ENCODE measurements at regions not wholly inside any gene's neighbourhood (a gene's known extent, or its start where the extent isn't known, plus 50 kb on each side); places are given as distances from the start of the nearest gene placed in this dataset.

DNA sequence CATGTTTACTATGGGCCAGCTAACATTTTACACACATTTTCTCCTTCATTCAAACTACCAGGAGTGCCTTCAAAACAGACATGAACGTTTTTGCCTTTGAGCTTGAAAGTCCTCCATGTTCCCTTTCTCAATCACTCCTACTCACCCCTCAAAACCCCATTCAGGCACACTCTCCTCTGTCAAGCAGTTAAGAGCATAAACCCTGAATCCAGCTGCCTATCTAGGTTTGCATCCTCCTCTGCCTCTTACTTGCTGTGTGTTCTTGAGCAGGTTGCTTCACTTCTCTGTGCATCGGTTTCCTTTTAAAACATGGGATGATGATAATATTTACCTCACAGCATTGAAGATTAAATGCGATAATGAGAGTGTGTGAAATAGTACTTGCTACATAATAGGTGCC lies 215.3 kb downstream of the HAPSTR1 start:
- Histone ChIP-seq H3K4me1 (peaks cover 0 to 11% (median 2%) of the 10 kb centered on the region in 4 donors), H3K27me3 (no peaks in the 10 kb centered on the region), H3K4me3 (no peak overlapping the region), H3K36me3 (no peaks in the 10 kb centered on the region), H3K9me3 (no peaks in the 10 kb centered on the region), H3K27ac (no peak overlapping the region)
- TF ChIP-seq POLR2A (IDR thresholded peaks at IDR 0.05) (no peak), POLR2AphosphoS5 (IDR thresholded peaks at IDR 0.05) (no peak), EP300 (IDR thresholded peaks at IDR 0.05) (no peak)
- TF ChIP-seq, protein P1, sequence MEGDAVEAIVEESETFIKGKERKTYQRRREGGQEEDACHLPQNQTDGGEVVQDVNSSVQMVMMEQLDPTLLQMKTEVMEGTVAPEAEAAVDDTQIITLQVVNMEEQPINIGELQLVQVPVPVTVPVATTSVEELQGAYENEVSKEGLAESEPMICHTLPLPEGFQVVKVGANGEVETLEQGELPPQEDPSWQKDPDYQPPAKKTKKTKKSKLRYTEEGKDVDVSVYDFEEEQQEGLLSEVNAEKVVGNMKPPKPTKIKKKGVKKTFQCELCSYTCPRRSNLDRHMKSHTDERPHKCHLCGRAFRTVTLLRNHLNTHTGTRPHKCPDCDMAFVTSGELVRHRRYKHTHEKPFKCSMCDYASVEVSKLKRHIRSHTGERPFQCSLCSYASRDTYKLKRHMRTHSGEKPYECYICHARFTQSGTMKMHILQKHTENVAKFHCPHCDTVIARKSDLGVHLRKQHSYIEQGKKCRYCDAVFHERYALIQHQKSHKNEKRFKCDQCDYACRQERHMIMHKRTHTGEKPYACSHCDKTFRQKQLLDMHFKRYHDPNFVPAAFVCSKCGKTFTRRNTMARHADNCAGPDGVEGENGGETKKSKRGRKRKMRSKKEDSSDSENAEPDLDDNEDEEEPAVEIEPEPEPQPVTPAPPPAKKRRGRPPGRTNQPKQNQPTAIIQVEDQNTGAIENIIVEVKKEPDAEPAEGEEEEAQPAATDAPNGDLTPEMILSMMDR (IDR thresholded peaks at IDR 0.05) = no peak
- 76 to 78% methylated on average over 3 of the region's 3 CpGs for whole genome bisulfite sequencing, 2 donors
- intact Hi-C loops (cut with DNase I) = no loop called here
- no peak for DNase-seq

DNA sequence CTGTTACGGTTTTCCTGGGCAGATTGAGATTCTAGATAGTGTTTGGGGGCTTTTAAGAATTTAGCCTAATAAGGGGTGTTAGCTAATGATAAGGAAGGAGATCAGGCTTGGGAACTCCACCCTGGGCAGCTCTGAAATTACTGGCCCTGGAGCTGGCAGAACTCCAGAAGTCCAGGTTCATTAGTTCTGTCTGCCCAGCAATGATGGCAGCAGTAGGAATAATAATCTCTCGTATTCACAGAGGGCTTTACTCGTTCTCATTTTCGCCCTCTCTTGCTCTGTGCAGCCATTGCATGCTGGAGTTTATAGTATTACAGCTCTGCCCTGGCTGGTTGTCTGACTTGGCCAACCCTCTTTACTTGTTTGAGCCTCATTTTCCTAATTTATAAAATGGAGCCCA lies 216.0 kb downstream of the HAPSTR1 start:
- peaks cover 0 to 11% (median 2%) of the 10 kb centered on the region in 4 donors for H3K4me1 ChIP-seq
- TF ChIP-seq EP300 (IDR thresholded peaks at IDR 0.05) (no peak), POLR2AphosphoS5 (IDR thresholded peaks at IDR 0.05) (no peak)
- TF ChIP-seq, protein P1 (IDR thresholded peaks at IDR 0.05) = no peak
- WGBS, 2 donors = 41 to 58% methylated on average over 4 of the region's 4 CpGs
- H3K9me3 ChIP-seq = no peaks in the 10 kb centered on the region
- intact Hi-C loops (cut with DNase I) = no loop called here
- H3K4me3 ChIP-seq = no peak overlapping the region
- H3K27me3 ChIP-seq = no peaks in the 10 kb centered on the region
- H3K27ac ChIP-seq = no peak overlapping the region
- H3K36me3 ChIP-seq = no peaks in the 10 kb centered on the region
- DNase-seq = no peak

DNA sequence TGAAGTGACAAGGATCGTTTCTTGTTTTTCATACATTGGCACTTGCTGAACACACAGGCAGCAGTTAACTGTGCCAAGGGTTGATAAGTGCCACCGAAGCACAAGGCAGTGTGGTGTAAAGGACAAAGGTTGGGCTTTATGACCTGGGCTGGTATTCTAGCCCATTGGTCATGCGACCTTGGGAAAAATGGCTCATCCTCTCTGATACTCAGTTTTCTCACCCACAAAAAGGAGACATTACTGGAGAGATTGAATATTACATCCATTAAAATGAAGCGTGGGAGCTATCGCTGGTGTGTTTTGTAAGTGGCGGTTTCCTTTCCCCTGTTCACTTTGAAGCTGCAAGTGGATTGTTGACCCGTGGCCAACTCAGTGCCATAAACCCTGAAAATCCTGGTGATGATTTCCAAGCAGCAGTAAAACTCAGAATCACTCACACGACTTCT lies 216.9 kb downstream of the HAPSTR1 start:
- no peak overlapping the region for H3K27ac ChIP-seq
- WGBS, 2 donors = 13 to 50% methylated on average over 8 of the region's 8 CpGs
- TF ChIP-seq EP300 (IDR thresholded peaks at IDR 0.05) = no peak
- TF ChIP-seq POLR2A (IDR thresholded peaks at IDR 0.05) = no peak
- no peak for TF ChIP-seq POLR2AphosphoS5 (IDR thresholded peaks at IDR 0.05)
- TF ChIP-seq, protein P1 (IDR thresholded peaks at IDR 0.05) = no peak

DNA sequence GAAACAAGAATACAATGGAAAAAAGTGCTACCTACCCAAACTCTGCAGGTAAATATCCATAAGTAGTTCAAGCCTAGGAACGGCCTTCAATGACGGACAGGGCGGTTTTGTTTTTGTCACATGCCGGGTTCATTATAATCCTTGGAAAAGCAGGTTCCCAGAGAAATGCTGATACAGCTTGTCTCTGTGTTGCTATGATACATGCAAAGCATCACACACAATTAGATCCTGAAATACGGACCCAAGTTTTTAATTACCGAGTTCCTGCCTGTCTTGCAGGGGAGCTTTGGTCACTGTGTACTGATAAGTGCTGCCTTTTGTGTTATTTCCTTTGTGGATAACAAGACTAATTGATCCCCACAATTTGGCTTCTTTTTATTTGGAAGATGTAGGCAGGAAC lies 217.4 kb downstream of the HAPSTR1 start:
- WGBS, 2 donors = 16 to 55% methylated on average over 6 of the region's 6 CpGs
- Histone ChIP-seq H3K27me3 (no peaks in the 10 kb centered on the region), H3K4me3 (no peak overlapping the region), H3K36me3 (no peaks in the 10 kb centered on the region), H3K4me1 (peaks cover 0 to 11% (median 2%) of the 10 kb centered on the region in 4 donors), H3K27ac (no peak overlapping the region), H3K9me3 (no peaks in the 10 kb centered on the region)
- no peak for DNase-seq
- TF ChIP-seq, protein P1 (IDR thresholded peaks at IDR 0.05) = no peak
- TF ChIP-seq POLR2AphosphoS5 (IDR thresholded peaks at IDR 0.05) = no peak
- TF ChIP-seq POLR2A (IDR thresholded peaks at IDR 0.05) = no peak
- TF ChIP-seq EP300 (IDR thresholded peaks at IDR 0.05) = no peak
- intact Hi-C loops (cut with DNase I) = no loop called here

More for the DNA sequence above, 216.9 kb downstream of the HAPSTR1 start:
- H3K4me1 ChIP-seq = peaks cover 0 to 11% (median 2%) of the 10 kb centered on the region in 4 donors
- no peaks in the 10 kb centered on the region for H3K9me3 ChIP-seq
- no peaks in the 10 kb centered on the region for H3K36me3 ChIP-seq
- H3K27me3 ChIP-seq = no peaks in the 10 kb centered on the region
- no peak for DNase-seq
- H3K4me3 ChIP-seq = no peak overlapping the region
- intact Hi-C loops (cut with DNase I) = no loop called here

DNA sequence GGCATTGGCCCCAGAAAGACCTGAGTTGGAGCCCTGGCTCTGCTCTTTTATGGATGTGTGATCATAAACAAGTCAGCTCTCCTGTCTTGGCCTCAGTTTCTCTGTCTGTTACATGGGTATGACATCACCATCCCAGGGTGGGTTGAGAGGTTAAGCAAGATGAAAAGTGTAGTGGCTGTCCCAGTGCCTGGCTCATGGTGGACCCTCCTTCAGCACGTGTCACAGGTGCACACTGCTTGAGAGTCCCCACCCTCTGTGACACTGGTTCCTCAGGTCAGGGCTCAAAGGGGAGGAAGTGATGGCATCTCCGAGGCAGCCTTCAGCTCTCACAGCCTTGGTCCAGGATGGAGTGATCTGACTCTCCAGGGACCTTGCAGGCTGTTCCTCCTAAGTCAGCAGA lies 218.4 kb downstream of the HAPSTR1 start:
- Histone ChIP-seq H3K27ac (no peak overlapping the region), H3K4me3 (no peak overlapping the region), H3K4me1 (peaks cover 0 to 11% (median 2%) of the 10 kb centered on the region in 4 donors), H3K27me3 (no peaks in the 10 kb centered on the region), H3K36me3 (no peaks in the 10 kb centered on the region), H3K9me3 (no peaks in the 10 kb centered on the region)
- no peak for DNase-seq
- 28 to 72% methylated on average over 2 of the region's 2 CpGs for WGBS, 2 donors
- intact Hi-C loops (cut with DNase I) = no loop called here
- TF ChIP-seq EP300 (IDR thresholded peaks at IDR 0.05) (no peak), POLR2A (IDR thresholded peaks at IDR 0.05) (no peak), POLR2AphosphoS5 (IDR thresholded peaks at IDR 0.05) (no peak)
- TF ChIP-seq, protein P1 (IDR thresholded peaks at IDR 0.05) = no peak

Measured in sigmoid colon (tissue), 6 donors.